AG09309 (cell line): ENCODE measurements at regions not wholly inside any gene's neighbourhood (a gene's known extent, or its start where the extent isn't known, plus 50 kb on each side); places are given as distances from the start of the nearest gene placed in this dataset.

ENCODE experiments used
- DNase-seq: peaks from one replicate; pipeline ENCODE4 v3.0.0-alpha.2; 2010; ENCODE audit warnings: low read depth
- H3K4me3 ChIP-seq: 2 replicates; pipeline ENCODE4 v1.5.1; 2011; ENCODE audit warnings: mild to moderate bottlenecking, low read depth, low read length, moderate library complexity; ENCODE audit not compliant: control insufficient read depth
- CTCF ChIP-seq: IDR thresholded peaks from 2 replicates; pipeline ENCODE4 v1.5.1; 2011; ENCODE audit warnings: mild to moderate bottlenecking, low read depth, low read length, inconsistent platforms; ENCODE audit not compliant: insufficient read depth, control insufficient read depth; ENCODE audit errors: missing control alignments

- no peak for TF ChIP-seq CTCF
- DNase-seq: no peak
- H3K4me3 ChIP-seq: no peak overlapping the region
Measured at GRCh38 chr13:40228496-40228895, 437.9 kb downstream of the FOXO1 start.

GRCh38 chr13:40228990-40229389 lies 437.5 kb downstream of the FOXO1 start:
- TF ChIP-seq CTCF: no peak
- no peak for DNase-seq
- no peak overlapping the region for H3K4me3 ChIP-seq

DNA sequence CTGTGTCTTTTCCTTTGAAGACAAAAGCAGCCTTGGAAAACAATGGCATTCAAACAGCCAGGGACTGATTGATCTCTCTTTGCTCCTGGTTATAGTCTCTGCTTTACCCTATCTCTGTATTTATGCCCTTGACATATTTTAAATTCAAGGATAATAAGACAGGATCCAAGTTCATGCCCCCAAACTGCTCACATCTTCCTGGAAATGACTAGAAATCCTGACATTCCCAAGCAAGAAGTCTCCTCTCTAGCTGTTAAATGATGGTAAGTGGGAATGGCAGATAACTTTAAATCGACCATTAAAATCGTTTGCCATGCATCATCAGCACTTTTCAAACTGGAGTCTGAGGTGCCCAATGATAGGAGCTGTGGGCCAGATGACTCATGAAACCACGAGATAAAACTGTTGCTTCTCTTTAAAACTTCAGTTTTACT lies 435.6 kb downstream of the FOXO1 start:
- no peak for DNase-seq

DNA sequence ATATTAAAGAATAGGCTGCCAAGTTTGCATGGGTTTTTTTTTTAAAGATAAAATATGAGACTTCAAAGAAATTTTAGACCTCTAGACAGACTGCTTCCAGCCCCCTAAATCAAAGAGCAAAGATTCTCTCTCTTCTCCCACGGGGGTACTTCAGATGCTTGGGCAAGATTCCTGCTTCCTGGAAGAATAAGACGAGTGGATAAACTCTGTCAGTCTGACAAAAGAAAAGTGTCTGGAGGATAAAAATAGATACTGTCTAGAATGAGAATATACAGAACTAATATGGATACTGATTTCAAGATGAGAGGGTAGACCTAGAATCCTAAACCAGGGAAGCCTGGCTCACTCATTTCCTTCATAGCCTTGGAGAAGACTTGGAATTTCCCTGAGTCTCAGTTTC lies 435.1 kb downstream of the FOXO1 start:
- TF ChIP-seq CTCF: no peak
- H3K4me3 ChIP-seq: no peak overlapping the region
- no peak for DNase-seq

More for the DNA sequence above, 435.6 kb downstream of the FOXO1 start:
- TF ChIP-seq CTCF: no peak
- no peak overlapping the region for H3K4me3 ChIP-seq

- DNase-seq: no peak
- no peak overlapping the region for H3K4me3 ChIP-seq
- TF ChIP-seq CTCF: no peak
Measured at GRCh38 chr13:40231751-40232150, 434.7 kb downstream of the FOXO1 start.

DNA sequence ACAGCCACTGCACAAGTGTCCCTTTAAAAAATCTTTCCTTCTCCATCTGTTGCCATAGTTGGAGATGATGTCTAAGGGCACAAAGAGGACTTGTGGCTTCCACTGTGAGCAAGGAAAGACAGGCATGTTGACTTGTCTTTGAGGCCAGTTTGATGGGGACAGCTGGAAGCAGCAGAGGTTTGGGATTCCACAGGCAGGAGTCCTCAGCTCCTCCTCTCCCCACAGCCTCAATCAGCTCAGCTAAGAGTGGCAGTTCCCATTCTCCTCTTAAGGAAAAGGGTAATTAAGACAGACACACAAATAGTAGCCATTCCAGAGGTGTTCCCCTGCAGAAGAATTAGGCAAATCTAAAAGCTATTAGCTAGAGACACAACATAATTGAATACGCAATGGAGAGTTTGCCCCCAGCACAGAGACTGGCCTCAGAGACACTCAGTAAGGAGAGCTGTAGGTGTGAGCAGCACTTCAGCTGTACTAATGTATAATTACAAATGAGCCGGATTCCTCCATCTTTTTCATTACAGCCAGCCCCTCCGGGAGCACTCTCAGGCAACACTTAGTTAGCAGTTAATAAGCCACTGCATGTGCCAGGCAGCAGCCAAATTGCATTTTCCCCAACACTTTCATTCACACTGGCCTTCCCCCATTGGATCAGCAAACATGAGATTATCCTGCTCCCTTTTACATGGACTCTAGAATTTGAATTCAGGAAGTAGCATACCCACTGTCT lies 434.0 kb downstream of the FOXO1 start:
- no peak for TF ChIP-seq CTCF
- no peak for DNase-seq
- H3K4me3 ChIP-seq: no peak overlapping the region
